ENCODE measurements at regions not wholly inside any gene's neighbourhood (a gene's known extent, or its start where the extent isn't known, plus 50 kb on each side); places are given as distances from the start of the nearest gene placed in this dataset.
"Not testable (repeated sequence)": the region's sequence is repeated elsewhere in the genome, so short reads cannot be mapped to it uniquely, and the experiment has no call there.

DNA sequence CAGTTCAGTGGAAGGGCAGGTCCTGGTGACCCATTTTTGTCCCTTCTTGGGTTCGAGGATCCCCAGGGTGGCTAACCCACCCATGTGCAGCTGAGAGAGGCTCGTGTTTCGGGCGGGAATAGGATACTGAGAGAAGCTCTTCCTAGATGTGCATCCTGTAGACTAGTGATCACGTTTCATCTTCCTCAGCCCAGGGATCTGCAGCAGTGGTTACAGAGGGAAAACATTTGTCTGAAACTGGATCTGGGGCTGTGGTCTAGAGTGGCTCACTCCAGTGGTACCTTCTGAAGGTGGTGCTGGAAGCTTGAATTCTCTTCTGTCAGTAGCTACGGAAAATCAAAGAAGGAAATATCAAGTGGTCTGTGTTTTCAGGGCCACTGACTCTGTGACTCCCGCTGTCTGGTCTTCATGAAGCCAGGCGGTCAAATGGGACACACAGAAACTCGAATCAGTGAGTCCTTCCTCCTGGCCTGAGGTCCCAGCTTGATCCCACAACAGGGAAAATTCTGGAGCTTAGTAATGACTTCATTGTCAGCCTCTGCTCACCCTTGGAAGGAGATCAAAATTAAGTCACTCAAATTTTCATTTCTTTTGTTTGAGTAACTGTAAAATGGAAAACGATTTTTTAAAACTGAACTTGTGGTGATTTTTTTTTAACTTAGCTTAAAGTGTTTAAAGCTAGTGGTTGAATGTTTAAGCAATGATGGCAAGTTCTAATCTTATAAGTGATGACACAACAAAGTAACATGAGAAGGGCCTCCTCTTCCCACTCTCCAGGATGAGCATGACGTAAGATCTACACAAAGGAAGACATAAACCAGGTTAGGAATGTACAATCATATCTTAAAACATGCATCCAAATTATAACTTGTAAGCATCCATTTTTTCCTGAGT lies 469.3 kb upstream of the KLF6 start:
- no peak for DNase-seq

DNA sequence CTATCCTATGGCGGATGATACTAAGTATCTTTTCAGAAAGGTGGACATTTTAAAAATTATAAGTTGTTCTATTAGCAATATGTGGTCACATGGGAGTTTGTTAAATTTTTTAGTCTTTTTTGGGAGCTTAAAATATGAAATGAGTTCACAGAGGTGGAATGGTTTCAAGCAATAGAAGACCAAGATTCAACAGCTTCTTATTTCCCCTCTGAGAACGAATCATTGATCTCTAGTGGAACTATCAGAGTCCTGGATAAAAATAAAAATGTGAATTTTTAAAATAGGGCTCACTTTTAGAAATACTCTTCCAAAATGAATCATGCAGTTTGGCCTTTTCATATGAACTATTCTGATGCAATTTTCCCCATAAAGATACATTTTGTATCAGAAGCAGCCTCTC lies 467.7 kb upstream of the KLF6 start:
- DNase-seq, result no peak

DNA sequence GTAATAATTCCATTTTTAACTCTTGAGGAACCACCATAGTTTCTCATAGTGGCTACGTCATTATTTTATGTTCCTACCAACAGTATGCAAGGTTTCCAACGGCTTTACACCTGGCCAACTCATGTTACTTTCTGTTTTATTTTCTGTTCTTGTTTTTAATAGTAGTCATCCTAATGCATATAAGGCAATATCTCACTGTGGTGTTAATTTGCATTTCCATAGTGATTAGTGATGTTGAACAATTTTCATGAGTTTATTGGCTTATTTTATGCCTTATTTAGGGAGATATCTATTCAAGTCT lies 465.5 kb upstream of the KLF6 start:
- no peak for DNase-seq

DNA sequence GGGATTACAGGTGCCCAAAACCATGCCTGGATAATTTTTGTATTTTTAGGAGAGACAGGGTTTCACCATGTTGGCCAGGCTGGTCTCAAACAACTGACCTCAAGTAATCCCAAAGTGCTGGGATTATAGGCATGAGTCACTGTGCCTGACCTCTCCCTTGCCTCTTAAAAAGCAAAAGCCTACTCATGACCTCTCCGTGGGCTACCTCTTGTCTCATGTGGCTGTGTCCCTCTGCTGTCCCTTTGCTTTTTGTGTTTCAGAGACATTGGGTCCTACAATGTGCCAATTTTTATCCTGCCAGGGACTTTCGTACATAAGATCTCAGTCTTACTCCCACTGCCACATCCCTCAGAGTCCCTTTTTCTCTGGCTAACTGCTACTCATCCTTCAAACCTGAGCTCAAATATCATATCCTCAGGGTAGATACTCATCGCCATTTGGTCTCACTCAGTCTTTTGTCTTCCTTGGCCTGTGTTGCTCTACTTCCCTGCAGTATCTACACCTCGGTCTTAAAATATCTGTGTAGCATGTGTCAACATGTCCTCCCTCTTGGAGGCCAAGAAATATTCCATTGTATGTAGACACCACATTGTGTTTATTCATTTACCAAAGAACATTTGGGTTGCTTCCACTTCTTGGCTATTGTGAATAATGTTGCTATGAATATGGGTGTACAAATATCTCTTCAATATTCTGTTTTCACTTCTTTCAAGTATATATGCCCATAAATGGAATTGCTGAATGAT lies 465.0 kb upstream of the KLF6 start:
- no peak for DNase-seq

DNA sequence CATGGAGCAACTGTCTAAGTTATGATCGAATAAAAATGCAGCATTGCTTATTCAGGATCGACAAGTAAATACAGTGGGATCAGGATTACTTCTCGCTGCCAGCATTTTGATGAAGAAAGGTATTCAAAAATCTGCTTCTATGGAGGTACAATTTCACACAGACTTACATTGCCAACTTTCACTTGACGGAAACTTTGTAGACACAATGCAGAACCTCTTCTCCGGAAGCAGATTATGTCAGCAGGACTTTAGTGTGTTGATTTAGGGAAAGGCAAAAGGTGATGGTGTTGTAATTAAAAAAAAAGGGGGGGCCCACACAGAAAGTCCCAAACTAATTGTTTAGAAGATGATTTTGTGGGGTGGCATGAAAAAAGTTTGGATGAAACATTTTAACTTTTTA lies 462.4 kb upstream of the KLF6 start:
- DNase-seq, result no peak

DNA sequence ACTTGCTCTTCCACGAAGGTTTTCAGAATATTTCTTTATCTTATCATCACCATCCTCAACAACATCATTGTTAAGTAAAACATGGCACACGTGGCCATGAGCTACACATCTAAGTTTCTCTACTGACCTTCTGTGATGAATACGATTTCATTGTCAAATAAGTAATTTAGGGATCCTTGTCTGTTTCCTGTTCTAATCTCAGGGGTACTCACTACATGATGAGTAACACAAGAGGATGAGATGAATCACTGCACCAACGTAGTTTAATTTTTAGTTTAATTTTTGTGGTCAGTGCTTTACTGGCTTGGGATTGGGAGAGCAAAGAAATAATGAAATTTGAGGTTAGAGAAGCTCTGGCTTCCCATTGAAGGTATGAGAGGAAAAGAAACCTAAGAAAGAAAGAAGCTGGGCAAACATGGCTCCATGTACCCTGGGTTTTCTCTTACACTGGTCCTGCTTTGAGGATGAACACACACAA lies 461.9 kb upstream of the KLF6 start:
- no peak for DNase-seq

DNA sequence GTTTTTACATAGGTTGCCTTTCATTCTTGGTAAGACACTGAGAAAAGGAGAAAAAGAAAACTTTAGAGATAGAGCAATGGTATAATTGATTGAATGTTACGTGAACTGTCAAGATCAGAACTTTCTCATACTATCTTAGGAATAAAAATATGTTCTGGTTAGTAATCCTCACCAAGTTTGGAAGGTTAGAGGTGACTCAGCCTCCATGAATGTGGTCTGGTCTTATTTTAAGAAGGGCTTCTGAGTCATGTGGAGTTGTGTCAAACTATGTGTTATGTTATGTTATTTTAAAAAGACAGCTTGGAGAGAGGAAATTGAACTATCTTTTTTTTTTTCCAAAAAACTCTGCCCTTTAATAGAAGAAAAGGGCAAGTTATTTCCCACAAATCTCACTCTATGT lies 458.6 kb upstream of the KLF6 start:
- DNase-seq, result no peak

DNA sequence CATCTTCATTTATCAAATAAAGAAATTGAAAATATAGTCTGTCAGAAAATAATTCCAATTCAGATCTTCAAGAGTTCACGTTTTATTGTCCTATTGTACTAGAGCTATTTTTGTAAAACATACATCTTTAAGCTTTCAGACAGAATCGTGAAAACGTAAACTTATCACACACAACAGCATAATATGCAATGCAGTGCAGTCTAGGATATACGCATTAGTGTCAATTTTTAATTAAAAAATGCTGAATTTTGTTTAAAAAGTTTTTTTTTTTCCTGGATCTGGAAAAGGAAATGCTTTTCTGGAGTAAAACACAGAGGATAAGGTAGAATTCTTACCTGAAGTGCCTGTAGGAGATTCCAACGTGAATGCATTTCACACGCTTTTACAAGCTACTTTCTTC lies 458.2 kb upstream of the KLF6 start:
- no peak for DNase-seq

DNA sequence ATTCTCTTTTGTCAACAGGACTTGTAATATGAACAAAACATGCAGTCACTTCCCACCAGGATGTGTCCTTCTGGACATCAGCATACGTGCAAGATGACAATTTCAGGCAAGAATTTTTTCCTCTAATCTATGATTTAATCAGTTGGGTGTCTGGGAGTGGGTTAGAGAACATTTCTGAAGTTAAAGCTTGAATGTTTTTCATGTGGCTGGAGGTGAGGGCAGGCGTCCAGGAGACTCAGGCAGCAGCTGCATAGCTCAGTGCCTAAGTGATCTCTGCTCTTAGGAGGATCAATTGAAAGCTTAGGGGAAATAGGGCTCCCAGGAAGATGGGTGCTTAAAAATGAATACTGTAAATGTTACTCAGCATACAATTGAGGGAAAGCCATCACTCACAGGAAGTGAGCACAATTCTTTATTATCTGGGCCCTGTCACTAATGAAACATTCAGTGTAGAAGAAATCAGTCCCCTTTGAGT lies 457.6 kb upstream of the KLF6 start:
- DNase-seq, result no peak

DNA sequence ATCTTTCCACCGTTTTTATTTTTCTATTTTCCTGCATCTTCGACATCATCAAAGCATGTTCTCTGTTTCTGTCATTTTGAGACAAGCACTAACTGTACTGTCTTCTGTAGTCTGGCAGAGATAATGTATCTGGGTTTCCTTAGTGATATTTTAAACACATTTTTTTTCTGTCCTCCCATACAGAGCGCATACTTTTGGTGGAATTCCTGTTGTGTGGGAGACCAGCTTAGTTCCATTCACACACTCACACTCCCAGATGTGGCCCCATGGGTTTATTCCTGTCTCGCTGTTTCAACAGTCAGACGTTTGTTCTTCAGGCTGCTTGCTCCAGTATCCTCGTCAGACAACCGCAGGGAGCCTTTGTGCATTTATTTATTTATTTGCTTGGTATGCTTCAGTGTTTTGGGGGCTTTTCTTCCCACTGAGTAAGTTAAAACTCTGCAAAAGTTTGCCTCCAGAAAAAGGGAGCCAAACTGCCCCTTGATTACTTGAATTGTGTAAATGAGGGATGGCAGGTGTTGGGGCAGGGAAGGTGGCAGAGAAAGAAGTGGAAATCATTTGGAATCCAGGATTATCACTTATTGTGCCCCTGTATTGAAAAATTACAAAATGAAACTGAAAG lies 456.8 kb upstream of the KLF6 start:
- DNase-seq, result no peak

DNA sequence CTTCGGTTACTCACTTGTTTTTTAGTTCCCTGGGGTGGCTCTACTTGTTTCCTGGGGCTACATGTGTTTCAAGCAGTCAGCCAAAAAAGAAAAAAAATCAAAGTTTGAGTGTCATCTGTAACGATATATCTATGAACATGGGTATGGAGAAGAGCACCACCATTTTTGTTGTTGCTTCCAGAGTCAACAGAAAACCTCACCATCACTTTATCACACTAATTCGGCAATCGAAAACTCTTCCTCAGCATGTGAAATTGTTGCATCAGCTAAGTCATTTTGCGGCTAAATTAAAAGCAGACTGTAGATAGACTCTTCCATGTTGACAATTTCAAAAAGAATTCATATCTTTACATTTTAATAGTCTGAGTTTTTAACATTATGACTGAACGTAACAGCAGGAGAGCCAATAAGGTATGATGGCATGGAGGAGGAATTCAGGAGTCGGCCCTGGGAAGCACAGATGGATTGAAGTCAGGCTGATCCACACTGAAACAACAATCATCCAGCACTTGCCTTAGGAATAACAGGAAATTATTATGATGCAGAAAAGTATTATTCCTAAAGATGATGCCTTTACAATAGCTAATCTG lies 455.7 kb upstream of the KLF6 start:
- no peak for DNase-seq

DNA sequence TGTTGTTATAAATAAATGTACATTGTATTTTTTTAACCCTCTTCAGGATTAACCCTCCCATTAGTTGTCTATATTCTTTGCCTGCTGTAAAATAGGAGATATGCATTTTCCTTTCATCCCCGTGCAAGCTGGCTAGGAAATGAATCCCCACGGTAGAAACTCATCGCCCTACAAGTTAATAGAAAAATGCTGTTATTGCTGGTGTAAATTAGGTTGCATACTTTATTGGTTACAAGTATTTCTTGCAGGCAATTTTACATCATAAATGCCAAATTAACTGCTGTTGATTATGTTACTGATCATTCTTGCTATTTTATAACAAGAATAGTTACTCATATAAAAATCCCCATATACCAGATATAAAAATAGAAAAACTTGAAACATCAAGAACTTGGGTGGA lies 454.2 kb upstream of the KLF6 start:
- no peak for DNase-seq

DNA sequence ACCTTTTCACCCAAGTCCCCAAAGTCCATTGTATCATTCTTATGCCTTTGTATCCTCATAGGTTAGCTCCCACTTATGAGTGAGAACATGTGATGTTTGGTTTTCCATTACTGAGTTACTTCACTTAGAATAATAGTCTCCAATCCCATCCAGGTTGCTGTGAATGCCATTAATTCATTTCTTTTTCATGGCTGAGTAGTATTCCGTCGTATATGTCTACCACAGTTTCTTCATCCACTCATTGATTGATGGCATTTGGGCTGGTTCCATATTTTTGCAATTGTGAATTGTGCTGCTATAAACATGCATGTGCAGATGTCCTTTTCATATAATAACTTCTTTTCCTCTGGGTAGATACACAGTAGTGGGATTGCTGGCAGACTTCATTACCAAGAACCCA lies 451.9 kb upstream of the KLF6 start:
- not testable (repeated sequence) for DNase-seq

DNA sequence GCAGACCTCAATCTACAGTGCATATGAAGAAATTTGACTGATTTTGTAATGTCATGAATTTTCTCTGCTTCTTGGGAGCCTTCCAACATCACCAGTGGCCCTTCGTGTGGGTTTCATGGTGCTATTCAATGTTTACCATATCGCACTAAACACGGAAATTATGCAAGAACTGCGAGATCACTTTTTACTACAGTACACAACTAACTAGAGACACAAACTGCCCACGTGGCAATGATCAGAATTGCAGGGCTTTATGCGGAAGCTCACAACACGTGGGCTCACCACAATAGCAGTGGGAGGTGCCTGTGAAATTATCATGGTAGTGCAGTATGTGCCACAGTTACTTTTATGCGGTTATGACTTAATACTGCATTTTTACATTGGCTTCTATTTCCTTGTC lies 449.7 kb upstream of the KLF6 start:
- DNase-seq, result peak; percentile 46

DNA sequence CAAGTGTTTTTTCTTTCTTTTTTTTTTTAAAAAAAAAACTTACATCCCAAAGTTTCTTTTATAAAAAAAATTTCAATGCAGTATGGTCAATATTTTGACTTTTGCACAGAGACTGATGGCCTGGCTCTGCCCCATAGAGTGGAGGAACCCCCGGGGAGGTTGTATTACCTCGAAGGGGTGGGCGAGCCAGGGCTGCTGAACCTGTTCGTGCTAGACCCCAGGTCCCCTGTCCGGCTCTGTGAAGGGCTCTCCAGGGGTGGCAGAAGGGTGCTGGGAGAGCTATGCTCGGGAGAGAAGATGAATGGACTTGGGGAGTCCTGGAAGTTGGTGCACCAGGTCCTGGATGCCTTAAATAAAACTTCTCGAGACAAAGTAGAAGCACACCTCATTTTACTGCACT lies 446.4 kb upstream of the KLF6 start:
- no peak for DNase-seq

DNA sequence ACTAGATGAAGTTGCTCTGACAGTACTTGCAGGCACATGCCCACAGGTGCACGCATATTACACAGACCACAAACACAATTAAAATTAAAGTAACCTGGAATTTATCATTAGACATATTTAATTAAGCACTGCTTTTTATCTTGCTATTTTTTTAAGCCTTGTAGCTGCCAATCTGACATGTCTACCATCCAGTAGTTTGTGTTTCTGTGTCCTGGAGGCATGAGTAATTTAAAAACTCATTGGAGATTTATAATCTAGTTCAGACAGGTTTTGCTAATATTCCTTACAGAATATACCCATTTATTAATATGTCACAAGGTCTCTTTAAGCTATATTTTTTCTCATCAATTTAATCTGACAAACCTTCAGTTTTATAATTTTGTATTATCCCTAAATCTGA lies 445.0 kb upstream of the KLF6 start:
- DNase-seq, result no peak

DNA sequence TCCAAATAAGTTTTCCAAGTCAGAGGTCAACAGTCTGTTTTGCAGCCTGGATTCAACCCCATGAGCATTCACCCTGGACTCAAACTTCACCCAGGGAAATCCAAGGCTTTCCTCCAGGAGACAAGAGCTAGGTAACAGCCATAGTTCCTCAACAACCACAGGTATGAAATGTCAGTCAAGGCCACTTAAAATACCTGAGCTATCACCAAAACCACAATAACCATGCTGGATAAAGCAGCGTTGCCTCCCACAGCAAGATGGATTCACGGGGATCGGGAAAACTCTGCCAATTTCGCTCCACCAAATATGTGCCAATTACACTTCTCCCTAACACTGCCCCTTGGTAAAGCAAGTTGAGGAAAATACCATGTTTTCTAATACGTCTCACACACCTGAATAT lies 444.1 kb upstream of the KLF6 start:
- DNase-seq, result no peak

DNA sequence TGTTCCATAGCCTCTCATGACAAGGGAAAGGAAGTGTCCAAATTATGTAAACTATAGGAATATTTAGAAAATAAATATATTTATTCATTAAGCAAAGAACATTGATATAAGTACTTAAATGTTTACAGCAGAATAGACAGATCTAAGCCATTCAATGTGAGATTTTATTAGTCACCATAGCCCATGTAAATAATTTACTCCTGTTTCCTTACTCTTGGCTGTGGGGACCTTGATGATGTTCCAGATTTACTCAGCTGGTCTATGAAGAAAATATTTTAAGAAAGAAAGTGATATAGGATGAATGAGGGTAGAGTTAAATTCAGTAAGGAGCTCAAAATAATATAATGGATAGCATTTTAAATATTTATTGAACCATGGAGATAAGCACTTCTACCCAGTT lies 442.6 kb upstream of the KLF6 start:
- no peak for DNase-seq

DNA sequence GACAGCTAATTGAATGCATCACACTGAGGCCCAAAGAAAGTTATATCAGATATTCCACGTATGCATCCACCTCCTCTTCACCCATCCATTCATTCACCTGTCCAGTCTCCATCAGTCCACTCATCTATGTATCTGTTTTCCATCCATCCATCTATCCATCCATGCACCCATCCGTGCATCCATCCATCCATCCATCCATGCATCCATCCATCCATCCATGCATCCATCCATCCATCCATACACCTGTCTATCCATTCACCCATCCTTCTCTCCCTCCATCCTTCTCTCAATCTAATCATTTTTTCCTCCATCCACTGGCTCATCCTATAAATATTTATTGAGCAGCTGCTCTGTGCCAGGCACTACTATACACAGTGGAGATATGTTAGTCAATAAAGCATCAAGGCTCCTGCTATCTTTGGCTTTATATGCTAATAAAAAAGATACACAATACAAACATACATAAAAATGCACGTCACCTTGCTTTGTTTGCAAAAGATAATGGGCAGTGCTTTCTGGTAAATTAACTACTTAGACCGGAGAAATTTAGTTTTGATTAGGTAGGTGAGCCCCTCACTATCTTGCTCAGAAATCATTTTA lies 442.0 kb upstream of the KLF6 start:
- DNase-seq, result no peak

DNA sequence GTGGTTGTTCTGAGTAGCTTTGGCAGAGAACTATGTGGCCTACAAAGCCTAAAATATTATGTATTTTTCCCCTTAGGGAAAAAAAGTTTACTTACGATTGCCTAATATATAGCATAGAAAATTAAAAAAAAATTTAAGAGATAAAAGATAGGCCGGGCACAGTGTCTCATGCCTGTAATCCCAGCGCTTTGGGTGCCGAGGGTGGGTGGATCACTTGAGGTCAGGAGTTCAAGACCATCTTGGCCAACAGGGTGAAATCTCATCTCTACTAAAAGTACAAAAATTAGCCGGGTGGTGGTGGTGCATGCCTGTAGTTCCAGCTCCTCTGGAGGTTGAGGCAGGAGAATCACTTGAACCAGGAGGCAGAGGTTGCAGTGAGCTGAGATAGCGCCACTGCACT lies 439.2 kb upstream of the KLF6 start:
- no peak for DNase-seq

DNA sequence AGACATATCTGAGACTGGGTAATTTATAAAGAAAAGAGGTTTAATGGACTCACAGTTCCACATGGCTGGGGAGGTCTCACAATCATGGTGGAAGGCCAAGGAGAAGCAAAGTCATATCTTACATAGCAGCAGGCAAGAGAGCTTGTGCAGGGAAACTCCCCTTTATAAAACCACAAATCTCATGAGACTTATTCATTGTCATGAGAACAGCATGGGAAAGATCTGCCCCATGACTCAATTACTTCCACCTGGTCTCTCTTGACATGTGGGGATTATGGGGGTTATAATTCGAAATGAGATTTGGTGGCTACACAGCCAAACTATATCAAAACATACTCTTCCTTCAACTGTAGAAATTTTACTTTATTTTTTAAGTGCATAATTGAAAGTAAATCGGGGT lies 436.3 kb upstream of the KLF6 start:
- not testable (repeated sequence) for DNase-seq

DNA sequence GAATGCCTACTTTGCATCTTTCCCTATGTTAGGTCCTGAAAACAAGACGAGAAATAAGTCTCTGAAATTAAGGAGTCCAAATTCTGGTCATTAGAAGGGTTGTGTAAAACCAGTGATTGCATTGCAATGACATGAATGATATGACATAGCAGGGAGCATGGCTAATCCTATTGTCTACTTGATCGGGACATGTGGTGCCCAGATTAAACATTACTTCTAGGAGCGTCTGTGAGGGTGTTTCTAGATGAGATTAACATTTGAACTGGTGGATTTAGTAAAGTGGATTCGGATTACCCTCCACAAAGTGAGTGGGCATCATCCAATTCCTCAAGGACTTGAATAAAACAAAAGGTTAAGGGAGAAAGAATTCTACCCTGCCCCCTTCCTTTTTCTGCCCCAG lies 434.9 kb upstream of the KLF6 start:
- DNase-seq, result no peak

DNA sequence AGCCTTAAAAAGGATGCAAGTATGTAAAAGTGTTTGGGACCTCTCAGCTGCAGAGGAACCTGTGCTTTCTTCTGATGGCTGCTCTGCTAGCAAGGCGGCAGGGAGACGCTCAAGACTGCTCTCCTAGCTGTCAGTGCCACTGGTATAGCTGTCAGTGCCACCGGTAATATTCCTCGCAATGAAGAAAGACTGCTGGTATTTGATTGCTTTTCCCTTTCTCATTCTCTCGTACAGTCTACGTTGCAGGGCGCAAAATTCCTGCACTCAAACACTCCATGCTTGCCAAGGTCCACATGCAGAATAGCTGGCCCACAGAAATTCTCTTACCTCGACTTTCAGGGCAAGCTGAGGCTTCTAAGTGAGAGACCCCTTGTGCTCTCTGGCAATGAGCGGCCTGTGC lies 432.6 kb upstream of the KLF6 start:
- DNase-seq, result no peak

All from stimulated activated CD8-positive, alpha-beta memory T cell treated with anti-CD3 and anti-CD28 coated beads, Interleukin-4, amount 100 ng/mL, for 48 hours (primary cell).